ENCODE measurements at regions not wholly inside any gene's neighbourhood (a gene's known extent, or its start where the extent isn't known, plus 50 kb on each side); places are given as distances from the start of the nearest gene placed in this dataset.

DNA sequence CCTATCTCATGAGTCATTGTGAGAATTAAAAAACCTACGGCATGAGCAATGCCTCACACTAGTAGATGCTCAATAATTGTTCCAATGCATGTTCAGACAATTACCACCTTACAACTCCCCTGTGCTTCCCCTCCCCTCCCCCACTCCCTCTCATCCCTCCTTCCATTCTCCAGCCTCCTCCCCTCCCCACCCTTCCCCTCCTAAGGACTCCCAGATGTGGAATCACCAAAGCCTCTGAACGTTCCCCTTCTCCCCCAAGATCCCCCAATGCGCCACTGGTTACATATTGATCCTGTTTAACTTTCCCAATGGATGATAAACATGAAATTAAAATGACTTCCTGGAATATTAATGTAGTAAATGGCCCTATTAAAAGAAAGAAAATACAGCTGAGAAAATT is 84.8 kb downstream of the PCDH1 start:
- H3K4me1 ChIP-seq, result no peaks in the 10 kb centered on the region
- intact Hi-C loops (cut with DNase I; ENCODE audit: low total_unique reads), result no loop called here
- H3K9me3 ChIP-seq, result no peaks in the 10 kb centered on the region
- TF ChIP-seq, protein P1, sequence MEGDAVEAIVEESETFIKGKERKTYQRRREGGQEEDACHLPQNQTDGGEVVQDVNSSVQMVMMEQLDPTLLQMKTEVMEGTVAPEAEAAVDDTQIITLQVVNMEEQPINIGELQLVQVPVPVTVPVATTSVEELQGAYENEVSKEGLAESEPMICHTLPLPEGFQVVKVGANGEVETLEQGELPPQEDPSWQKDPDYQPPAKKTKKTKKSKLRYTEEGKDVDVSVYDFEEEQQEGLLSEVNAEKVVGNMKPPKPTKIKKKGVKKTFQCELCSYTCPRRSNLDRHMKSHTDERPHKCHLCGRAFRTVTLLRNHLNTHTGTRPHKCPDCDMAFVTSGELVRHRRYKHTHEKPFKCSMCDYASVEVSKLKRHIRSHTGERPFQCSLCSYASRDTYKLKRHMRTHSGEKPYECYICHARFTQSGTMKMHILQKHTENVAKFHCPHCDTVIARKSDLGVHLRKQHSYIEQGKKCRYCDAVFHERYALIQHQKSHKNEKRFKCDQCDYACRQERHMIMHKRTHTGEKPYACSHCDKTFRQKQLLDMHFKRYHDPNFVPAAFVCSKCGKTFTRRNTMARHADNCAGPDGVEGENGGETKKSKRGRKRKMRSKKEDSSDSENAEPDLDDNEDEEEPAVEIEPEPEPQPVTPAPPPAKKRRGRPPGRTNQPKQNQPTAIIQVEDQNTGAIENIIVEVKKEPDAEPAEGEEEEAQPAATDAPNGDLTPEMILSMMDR (IDR thresholded peaks at IDR 0.05), result no peak
- no peak for TF ChIP-seq POLR2A (IDR thresholded peaks at IDR 0.05)
- no peak overlapping the region for H3K27ac ChIP-seq
- no peak for DNase-seq
- 89 to 94% methylated on average over 3 of the region's 3 CpGs for WGBS, 2 donors
- no peaks in the 10 kb centered on the region for H3K27me3 ChIP-seq
- no peaks in the 10 kb centered on the region for H3K36me3 ChIP-seq (ENCODE audit: low read depth, missing control alignments)
- no peak overlapping the region for H3K4me3 ChIP-seq

DNA sequence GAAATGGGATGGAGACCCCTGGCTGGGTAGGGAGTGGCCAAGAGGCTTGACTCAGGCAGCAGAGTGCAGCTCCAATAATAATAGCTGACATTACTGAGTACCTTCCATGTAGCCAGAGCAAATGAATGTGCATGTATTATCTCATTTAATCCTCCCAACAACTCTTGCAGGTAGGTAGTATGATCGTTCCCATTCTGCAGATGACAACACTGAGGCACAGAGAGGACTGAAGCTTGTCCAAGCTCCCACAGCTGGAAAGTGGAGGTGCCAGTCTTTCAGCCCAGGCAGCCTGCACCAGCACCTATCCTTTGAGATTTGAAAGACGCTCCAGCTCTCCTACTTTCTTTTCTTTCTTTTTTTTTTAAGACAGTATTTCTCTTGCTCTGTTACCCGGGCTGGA is 87.6 kb downstream of the PCDH1 start:
- H3K27me3 ChIP-seq, result no peaks in the 10 kb centered on the region
- no peaks in the 10 kb centered on the region for H3K9me3 ChIP-seq
- no peaks in the 10 kb centered on the region for H3K4me1 ChIP-seq
- TF ChIP-seq, protein P1 (IDR thresholded peaks at IDR 0.05), result no peak
- TF ChIP-seq POLR2A (IDR thresholded peaks at IDR 0.05), result no peak
- no peak overlapping the region for H3K4me3 ChIP-seq
- H3K36me3 ChIP-seq (ENCODE audit: low read depth, missing control alignments), result no peaks in the 10 kb centered on the region
- DNase-seq, result no peak
- no peak overlapping the region for H3K27ac ChIP-seq
- intact Hi-C loops (cut with DNase I; ENCODE audit: low total_unique reads), result no loop called here
- 89 to 94% methylated on average over 3 of the region's 3 CpGs for WGBS, 2 donors

DNA sequence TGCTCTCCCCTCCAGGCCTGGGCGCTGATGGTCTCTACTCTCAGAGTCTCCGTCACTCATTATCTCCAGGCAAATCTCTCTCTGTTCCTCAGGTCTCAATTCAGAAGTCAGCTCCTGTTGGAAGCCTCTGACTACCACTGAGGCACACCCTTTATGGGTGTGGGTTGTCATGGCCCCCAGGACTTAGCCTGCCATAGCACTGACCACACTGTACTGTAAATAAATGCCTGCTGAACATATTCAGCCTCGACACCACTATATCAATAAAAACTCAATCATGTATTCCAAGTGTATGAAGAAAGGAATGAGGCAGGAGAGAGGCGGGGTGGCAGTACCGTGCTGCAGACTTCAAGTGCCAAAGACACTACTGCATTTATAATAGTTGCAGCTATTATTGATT is 88.9 kb downstream of the PCDH1 start:
- no peaks in the 10 kb centered on the region for H3K9me3 ChIP-seq
- H3K4me1 ChIP-seq, result no peaks in the 10 kb centered on the region
- H3K4me3 ChIP-seq, result no peak overlapping the region
- no peaks in the 10 kb centered on the region for H3K36me3 ChIP-seq (ENCODE audit: low read depth, missing control alignments)
- DNase-seq, result no peak
- TF ChIP-seq POLR2A (IDR thresholded peaks at IDR 0.05), result no peak
- TF ChIP-seq, protein P1 (IDR thresholded peaks at IDR 0.05), result no peak
- 82 to 84% methylated on average over 5 of the region's 5 CpGs for WGBS, 2 donors
- intact Hi-C loops (cut with DNase I; ENCODE audit: low total_unique reads), result no loop called here
- no peaks in the 10 kb centered on the region for H3K27me3 ChIP-seq
- H3K27ac ChIP-seq, result no peak overlapping the region

DNA sequence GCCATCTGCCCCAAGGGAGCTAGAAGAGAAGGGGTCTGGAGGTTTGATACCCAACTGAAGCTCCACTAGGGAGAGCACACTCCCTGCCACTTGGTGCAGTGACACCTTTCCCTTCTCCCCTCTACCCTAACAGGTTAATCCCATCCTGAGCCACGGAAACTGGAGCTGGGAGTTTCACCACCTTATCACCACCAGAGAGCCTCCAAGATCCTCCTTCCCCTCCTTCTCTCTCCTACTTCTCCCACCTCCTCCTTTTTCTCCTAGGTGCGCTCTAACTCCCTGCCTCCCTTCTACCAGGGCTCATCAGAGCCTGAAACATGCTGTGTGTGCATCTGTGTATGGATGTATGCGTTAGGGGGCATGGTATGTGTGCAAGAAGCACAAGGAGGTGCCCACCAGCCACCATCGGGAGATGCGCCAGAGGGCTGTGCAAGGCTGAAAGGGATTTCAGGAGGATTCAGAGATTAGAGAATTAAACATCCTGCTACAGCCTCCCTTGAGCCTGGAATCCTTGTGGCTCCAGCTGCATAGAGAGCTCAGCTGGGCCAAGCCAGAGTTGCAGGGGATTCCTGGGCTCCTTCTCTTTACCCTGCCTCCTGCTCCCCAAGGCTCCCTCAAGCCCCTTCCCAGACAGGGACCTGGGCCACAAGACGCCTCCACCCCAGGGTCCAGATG is 89.8 kb downstream of the PCDH1 start:
- Histone ChIP-seq H3K27me3 (no peaks in the 10 kb centered on the region), H3K4me3 (no peak overlapping the region), H3K4me1 (no peaks in the 10 kb centered on the region), H3K9me3 (no peaks in the 10 kb centered on the region), H3K36me3 (ENCODE audit: low read depth, missing control alignments) (no peaks in the 10 kb centered on the region), H3K27ac (no peak overlapping the region)
- 70 to 75% methylated on average over 6 of the region's 6 CpGs for WGBS, 2 donors
- no peak for DNase-seq
- TF ChIP-seq POLR2A (IDR thresholded peaks at IDR 0.05), result no peak
- TF ChIP-seq, protein P1 (IDR thresholded peaks at IDR 0.05), result no peak
- intact Hi-C loops (cut with DNase I; ENCODE audit: low total_unique reads), result no loop called here

DNA sequence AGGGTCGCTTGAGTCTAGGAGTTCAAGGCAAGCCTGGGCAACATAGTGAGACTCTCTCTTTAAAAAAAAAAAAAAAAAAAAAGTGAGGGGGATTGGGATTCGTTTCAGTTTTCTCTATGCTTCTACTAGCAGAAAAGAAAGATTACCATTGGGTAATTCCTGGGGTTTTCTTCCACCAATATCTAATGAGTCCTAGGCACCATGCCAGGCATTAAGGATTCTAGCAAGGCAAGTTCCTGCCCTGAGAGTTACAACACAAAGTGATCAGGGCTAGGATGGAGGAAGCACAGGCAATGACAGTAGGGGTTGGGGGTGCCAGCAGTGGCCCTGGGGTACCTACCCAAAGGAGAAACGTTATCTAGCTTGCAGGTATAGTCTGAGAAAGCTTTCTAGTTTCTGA is 90.8 kb downstream of the PCDH1 start:
- DNase-seq, result no peak
- intact Hi-C loops (cut with DNase I; ENCODE audit: low total_unique reads), result no loop called here
- TF ChIP-seq, protein P1 (IDR thresholded peaks at IDR 0.05), result no peak
- TF ChIP-seq POLR2A (IDR thresholded peaks at IDR 0.05), result no peak

More for the DNA sequence above, 90.8 kb downstream of the PCDH1 start:
- no peaks in the 10 kb centered on the region for H3K9me3 ChIP-seq
- H3K4me1 ChIP-seq, result no peaks in the 10 kb centered on the region
- H3K4me3 ChIP-seq, result no peak overlapping the region
- H3K27me3 ChIP-seq, result no peaks in the 10 kb centered on the region
- no peak overlapping the region for H3K27ac ChIP-seq
- no peaks in the 10 kb centered on the region for H3K36me3 ChIP-seq (ENCODE audit: low read depth, missing control alignments)
- WGBS, 2 donors, result 60 to 73% methylated on average over 3 of the region's 3 CpGs

All from testis (tissue), 2 donors.